ENCODE measurements at regions not wholly inside any gene's neighbourhood (a gene's known extent, or its start where the extent isn't known, plus 50 kb on each side); places are given as distances from the start of the nearest gene placed in this dataset.
A peak's percentile ranks its signal among the peaks of the same experiment; 100 is the strongest.
"Not testable (repeated sequence)": the region's sequence is repeated elsewhere in the genome, so short reads cannot be mapped to it uniquely, and the experiment has no call there.

DNA sequence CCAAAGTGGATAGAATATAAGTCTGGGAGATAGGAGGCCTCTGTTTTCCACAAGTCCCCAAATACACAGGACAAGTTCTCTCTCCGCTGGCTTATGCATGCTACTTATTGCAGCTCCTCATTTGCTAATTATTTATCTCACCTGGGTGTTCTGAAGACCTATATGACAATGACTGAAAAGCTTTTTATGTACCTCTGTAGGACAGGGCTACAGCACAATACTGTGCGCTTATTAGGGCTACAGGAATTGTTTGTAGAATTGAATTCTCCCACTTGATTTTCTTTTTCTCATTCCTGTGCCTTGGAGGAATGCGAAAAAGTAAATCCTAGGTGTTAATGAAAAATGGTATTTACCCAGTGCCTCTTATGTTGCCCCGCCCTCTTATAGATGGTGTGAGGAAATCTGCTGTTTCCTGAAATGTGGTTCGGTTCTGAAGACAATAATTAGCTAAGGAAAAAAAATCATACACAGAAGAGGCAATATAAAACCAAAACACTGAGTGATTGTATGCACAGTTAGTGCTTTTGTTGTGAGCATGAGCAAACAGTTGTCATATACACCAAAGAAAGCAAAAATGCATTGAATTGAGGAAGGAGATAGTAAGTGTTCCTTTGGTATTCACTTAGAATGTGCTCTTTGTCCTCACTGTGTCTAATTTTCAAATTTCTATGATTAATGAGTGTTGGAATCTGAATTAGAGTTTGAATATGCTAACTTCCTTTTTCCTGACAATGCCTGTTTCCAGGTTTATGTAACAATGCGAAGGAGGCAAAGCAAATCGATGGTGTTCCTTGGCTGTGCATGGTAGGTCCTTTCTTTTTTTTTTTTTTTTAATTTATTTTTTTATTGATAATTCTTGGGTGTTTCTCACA lies 78.7 kb upstream of the PNPT1 start:
- peak; percentile 29 for DNase-seq (ENCODE audit: extremely low read depth, low read depth)

GRCh38 chr2:55771612-55772011 lies 78.0 kb upstream of the PNPT1 start:
- DNase-seq (ENCODE audit: extremely low read depth, low read depth), result peak; percentile 67

- no peak for DNase-seq (ENCODE audit: extremely low read depth, low read depth)
These were observed 75.3 kb upstream of the PNPT1 start for GRCh38 chr2:55768991-55769390.

- DNase-seq (ENCODE audit: extremely low read depth, low read depth), result no peak
These were observed 73.3 kb upstream of the PNPT1 start for GRCh38 chr2:55766947-55767346.

DNA sequence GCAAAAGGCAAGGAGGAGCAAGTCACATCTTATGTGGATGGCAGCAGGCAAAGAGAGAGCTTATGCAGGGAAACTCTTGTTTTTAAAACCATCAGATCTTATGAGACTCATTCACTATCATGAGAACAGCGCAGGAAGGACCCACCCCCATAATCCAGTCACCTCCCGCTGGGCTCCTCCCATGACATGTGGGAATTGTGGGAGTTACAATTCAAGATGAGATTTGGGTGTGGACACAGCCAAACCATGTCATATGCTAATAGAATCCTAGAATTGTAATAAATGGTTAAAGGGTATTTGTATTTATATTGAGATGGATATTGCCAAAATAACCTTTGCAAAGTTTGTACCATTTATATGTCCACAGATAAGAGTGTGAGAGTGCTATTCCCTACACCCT lies 72.1 kb upstream of the PNPT1 start:
- DNase-seq (ENCODE audit: extremely low read depth, low read depth), result not testable (repeated sequence)

GRCh38 chr2:55763721-55764120 lies 70.1 kb upstream of the PNPT1 start:
- no peak for DNase-seq (ENCODE audit: extremely low read depth, low read depth)

DNA sequence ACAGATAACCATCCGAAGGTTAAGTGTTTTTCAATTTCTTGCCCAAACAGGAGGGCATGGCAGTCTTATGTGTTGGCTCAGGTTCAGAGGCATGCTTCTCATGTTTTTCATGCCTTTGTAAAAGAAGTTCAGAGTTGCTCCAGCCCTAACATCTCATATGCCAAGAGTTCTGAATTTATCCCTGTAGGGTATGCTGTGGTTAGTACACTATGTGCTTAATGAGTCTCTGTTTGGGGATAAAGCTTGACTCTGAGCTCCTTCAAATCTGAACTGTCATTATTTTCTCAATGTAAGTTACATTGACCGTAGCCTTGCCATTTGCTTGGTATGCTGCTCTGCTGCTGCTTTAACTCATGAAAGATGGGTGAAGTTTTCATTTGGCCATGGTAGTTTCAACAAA lies 67.9 kb upstream of the PNPT1 start:
- DNase-seq (ENCODE audit: extremely low read depth, low read depth), result no peak

DNA sequence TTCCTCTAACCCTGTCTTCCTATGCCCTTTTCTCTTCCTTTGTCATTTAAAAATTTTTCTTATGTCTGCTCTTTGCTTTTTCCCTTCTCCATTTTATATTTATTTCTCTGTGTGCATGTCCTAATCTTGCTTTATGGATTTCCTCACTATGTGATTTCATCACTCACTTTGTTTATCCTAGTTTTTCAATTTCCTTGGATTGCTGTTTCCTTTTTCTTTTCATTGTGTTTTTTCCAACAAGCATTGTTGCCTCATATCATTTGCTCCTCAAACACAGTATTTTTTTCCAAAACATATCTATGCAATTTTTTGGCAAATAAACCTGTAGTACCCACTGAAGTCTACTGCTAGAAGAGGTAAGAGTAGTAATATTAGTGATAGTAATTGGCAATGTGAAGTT lies 67.4 kb upstream of the PNPT1 start:
- DNase-seq (ENCODE audit: extremely low read depth, low read depth), result no peak

- DNase-seq (ENCODE audit: extremely low read depth, low read depth), result no peak
These were observed 66.5 kb upstream of the PNPT1 start for GRCh38 chr2:55760125-55760524.

DNA sequence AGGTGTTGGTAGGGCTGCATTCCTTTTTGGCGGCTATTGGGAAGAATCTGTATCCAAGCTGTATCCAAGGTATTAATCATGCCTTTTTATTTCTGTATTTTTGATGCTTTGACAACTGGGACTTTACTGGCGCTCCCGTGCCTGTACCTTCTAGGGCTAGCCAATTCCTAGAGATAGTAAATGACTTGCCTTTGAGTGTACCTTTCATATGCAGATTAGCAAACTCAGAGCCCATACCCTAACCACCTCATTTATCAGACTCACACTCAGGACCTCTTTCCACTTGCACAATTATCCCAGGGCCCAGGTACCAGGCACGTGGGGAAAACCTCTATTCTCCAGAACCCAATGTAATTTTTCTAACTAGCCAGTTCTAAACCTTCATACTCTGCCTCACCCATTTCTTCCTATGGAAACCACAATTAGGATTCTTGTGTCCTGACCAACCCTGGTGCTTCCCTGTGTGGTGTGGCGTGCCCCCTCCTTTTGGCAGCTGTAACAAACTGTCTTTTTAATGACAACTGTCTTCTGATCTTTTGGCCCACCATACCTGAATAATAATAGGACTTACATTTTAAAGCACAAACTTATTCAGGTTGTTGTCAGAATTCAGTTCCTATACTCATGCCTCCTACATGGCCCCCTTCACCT lies 65.8 kb upstream of the PNPT1 start:
- no peak for DNase-seq (ENCODE audit: extremely low read depth, low read depth)

GRCh38 chr2:55751966-55752365 lies 58.3 kb upstream of the PNPT1 start:
- no peak for DNase-seq (ENCODE audit: extremely low read depth, low read depth)

DNA sequence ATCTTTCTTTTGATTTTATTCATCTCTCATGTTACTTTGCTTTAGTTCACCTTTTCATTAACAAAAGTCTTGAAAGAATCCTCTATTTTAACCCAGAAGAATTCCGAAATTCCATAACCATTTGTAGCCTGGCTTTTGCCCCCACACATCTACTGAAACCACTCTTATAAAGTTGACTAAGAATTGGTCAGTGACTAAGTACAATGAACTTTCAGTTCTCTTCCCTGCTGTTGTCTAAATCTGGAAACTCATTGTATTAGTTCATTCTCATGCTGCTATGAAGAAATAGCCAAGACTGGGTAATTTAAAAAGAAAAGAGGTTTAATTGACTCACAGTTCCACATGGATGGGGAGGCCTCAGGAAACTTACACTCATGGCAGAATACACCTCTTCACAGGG lies 49.9 kb upstream of the PNPT1 start:
- no peak for DNase-seq (ENCODE audit: extremely low read depth, low read depth)
